GM19468 (cell line): ENCODE measurements at regions not wholly inside any gene's neighbourhood (a gene's known extent, or its start where the extent isn't known, plus 50 kb on each side); places are given as distances from the start of the nearest gene placed in this dataset.

ENCODE experiments used
- ATAC-seq: cut with Tn5 transposase; IDR thresholded peaks from one replicate; pipeline ENCODE4 v1.9.1; 2021; ENCODE audit warnings: mild to moderate bottlenecking, moderate library complexity, moderate number of reproducible peaks; ENCODE audit not compliant: unreplicated experiment; ENCODE audit errors: extremely low read depth

DNA sequence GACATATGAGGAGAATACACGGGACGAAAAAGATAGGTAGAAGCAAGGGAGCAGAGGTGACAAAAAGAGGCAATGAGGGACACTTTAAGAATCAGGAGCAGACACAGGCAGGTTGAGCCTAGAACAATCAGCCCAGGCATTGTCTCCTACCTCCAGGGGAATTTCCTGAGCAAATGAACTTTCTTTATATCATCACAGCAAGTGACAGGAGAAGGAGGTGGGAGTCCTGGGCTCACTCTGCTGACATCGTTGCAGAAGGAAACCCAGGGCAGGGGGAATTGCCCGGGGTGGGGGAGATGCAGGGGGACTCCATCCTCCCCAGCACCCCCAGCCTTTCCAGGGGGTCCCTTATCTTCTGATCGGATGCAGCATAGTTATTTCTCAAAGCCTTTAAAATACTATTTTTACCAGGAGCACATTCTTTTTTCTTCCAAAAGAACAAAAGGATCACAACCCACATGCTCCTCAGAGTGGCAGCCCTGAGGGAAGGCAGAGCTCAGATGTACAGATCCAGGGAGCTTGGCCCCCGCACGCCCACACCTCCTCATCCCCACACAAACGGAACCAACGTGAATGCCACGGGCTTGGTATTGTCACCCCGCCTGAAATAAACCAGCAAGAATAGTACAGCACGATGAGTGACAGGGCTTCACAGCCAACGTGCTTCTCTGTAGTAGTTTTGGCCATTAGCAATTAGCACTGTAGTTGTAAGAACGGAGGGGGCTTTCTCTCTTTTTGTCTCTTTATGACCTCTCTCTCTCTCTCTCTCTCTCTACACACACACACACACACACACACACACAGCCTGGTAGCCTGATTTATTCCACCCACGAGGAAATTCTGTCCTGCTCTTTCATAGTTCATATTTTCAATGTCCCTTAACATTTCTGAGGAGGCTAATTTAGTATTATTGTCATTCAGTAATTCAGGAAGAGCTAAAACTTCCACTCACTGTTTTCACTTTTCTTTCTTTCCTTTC lies 169.5 kb upstream of the UBL3 start:
- no peak for ATAC-seq

DNA sequence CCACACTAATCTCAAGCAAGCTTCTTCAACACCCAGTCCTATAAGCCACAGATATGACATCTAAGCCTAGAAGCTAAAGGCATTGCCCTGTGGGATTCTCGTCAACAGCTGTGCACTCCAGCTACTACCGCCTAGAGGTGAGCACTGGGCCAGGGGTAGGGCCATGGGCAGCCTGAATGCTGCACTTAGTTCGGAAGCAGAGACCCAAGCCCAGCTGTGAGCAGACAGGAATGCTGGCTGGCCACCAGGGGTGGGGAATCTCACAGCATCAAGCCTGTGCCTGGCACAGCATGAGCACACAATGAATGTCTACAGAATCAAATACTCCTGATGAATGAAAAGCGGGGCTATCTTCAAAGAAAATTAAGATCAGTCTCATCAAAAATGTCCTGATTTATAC lies 167.5 kb upstream of the UBL3 start:
- ATAC-seq, result no peak

DNA sequence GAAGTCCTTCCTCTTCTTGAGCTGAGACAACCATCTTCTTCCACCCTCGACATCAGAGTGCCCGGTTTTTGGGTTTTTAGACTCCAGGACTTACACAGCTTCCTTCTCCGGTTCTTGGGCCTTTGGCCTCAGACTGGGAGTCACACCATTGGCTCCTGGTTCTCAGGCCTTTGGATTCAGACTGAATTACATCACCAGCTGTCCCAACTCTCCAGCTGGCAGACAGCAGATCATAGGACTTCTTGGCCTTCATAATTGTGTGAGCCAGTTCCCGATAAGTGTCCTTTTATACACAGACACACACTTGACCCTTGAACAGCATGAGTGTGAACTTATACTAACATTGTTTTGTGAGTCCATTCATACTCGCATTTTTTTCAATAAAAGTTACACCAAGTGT lies 166.0 kb upstream of the UBL3 start:
- ATAC-seq, result no peak

DNA sequence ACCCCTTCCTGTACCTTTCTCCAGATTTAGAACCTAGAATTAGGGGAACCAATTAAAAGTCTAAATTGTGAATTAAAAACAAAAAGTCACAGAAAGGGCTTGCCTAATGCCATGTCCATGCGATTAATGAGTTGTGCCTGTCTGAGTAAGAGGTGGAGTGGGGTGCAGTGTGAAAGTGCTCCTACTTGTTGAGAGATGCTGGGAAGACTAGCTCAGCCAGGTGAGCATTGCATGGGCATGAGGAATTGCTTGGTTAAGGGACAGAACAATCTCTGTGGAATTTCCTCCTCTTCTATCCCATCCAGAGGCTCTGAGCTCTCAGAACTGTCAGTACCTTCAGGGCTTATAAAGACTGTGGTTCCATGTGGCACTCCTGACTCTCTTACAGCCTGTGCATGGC lies 159.0 kb upstream of the UBL3 start:
- no peak for ATAC-seq

DNA sequence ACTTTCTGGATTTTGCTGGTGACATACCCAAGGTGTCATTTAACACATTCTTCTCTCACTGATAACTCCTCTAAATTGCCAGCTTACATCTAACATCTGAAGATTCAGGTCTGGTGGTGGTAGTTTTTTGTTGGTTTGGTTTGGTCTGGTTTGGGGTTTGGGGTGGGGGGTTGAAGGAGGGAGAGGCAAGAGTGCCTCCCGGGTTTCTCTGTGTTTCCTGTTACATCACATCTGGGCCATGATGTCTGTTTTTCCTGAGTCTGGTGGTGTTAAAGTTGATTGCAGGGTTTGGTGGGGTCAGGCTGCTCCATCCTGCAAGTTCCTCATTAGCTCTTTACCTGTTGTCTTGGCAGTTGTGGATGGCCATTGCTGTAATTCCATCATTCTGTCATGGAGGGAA lies 155.8 kb upstream of the UBL3 start:
- no peak for ATAC-seq

DNA sequence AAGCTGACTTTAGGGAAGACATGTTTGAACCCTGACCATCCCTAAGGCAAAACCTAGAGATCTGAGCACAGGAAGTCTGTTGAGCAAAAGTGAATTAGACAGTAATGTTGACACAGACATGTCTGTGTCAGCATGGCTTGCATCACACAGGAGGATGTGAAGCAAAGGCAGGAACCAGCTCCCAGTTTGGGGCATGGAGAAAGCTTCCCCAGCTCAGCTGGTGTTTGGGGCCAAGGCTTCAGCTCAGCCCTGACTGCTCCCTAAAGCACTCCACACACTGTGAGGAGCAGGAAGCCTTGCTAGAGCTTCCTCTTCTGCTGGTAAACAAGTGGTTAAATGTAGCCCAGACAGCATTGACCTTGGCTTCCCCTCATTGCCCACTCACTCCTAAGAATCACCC lies 153.8 kb upstream of the UBL3 start:
- ATAC-seq, result no peak

DNA sequence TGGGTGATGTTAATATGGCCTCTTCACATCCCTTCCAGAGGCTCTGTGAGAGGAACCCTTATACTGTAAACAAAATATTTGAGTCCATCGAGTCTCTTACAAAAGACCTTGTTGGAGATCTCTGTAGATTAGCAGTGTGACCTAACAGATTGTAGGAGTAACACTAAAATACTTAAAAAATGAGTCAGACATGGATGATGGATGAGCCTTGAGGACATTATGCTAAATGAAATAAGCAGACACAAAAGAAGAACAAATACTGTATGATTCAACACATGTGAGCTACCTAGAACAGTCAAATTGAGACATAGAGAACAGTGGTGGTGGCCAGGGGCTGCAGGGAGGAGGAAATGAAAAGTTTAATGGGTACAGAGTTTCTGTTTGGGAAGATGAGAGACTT lies 152.2 kb upstream of the UBL3 start:
- ATAC-seq, result no peak

DNA sequence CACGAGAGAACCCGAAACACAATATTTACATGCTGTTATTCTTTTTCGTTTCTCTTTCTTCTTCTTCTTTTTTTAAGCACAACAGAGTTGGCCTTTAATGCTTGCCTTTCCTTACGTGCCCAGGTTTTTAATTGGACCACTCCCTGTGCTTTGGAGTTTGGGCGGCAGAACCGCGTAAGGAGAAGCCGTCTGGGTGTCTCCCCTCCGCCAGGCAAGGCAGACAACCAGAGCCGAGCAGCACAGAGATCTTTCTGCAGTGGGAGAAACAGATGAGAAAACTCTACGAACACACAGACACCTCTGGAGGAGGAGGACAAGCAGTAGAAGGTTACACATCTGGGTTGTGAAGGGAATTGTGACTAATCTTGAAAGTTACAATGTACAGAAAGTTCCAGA lies 150.0 kb upstream of the UBL3 start:
- no peak for ATAC-seq

DNA sequence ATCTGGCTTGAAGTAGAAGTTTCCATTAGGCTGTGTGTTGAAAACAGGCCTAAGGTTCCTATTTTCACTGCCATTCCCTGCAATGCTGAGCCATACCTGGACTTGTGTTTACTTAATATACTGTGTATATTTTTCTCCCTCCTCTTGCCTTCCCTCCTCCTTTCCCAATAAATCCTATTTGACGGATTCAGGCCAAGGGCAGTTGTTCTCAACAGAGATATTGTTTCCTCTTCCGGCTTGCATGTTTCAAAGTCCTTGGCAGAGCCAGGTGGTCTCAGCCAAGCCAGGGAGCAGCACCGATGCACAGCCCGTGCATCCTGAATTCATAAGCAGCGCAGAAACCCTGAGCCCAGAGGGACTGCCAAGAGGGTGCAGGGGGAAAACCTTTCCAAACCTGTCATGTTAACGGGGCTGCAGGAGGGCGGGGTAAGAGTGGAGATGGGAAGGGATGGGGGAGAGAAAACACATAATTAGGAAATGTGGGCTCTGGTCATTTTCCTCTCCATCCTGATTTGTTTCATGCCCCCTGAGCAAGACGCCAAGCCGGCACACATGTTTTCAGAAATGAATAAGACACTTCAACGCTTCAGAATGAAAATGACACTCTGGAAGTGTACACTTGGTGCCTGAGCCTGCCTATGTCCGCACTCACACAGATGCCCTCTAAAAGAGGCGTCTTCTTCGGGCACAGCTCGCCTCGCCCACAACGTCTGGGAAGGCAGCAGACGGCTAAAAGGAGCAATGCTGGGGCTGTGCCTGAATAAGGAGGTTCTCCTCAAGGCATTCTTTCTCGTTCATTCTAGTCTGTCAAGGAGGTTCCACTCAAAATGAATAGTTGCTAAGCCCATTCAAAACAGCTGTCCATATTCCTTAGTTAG lies 149.3 kb upstream of the UBL3 start:
- ATAC-seq, result no peak

DNA sequence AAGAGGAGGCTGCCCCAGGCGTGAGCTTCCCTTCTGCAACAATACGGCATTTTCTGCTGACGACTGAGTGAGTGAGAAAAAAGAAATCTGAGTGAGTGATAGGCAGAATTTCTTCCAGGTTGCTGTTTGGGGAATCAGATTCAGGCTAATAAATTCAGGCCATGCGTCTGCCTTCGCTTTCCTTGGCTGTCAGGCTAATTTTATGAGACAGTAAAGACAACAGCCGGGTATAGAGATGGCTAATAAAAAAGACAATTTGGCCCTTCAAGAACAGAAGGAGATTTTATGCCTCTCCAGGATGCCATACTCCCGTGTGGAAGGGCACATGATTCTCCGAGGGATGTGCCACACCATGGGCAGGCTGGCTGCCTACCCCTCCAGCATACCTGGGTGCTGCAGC lies 145.9 kb upstream of the UBL3 start:
- ATAC-seq, result no peak

DNA sequence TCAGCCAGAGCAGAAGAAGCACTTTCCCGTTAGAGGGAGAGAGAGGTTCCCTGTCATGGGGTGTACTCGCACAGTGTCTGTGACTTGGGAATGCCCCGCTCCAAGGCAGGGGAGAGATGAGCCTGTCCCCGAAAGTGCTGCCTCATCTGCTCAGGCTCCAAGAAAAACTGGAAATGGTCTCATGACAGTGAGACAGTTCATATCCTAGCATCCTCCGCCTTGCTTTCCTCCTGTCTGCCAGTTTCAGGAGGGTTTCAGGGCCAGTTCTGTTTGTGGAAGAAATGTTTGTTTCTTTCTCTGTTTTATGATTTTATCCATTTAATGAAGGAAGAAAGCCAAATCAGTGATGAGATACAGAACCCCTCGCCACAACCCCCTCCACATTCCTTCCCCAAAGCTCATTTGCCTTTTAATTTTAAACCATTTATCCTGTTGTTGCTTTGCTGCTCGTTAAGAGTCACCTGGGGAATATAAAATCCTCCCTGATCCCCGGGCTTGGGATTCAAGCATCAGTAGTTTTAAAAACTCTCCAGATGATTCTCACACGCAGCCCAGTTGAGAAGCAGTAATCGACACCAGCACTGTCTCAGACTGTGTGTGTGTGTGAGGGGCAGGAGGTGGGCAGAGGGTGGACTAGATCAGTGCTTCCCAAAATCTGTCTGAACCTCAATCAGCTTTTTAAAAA lies 144.6 kb upstream of the UBL3 start:
- ATAC-seq, result no peak

DNA sequence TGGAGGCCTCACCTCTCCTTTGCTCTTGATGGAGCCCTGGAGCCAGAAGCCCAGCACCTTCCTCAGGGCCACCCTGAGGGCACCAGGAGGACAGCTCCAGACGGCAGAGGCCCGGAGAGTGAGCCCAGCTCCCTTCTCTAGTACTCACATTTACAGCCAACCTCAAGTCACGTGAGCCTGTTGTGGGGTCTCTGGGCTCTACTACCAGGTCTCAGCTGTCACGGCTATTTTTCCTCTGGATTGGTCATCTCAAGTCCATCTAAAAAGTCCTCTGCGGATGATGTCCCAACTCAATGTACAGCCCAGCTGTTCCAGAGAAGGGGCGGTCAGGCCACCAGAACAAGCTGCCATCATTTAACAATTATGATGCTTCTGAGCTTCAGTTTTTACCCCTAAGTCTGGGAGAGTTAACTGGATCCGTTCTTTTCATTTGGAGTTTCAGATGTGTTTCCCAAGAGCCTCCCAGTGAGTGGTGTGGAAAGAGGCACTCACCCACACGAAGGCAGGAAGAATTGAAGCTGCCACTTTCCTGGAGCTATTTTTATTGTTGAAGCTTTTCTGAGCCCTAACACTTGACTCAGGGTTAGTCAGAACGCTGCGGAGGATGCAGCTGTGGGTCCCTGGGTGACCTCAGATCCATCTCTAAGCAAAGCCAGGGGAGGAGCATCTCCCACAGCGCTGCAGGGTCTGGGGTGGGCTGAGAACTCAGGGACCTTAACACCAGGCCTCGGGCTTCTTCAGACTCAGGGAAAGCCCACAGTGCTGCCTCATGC lies 143.5 kb upstream of the UBL3 start:
- no peak for ATAC-seq

DNA sequence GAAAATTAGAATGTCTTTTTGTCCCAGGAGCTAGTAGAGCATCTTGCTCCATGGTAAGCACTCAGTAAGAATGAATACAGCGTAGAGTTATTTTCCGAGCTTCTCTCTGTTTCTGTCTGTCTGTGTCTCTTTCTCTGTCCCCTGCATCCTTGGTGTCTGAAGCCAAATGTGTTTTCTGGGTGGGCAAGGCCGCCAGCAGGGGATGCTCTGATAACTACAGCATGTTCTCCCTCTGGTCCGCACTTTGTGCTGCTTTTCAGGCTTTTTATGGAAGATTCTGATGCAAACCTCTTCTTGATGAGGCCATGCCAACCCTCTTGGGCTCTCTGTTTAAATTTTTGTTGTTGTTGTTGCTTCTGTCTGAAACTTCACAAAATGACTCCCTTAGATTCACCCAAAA lies 142.8 kb upstream of the UBL3 start:
- no peak for ATAC-seq

DNA sequence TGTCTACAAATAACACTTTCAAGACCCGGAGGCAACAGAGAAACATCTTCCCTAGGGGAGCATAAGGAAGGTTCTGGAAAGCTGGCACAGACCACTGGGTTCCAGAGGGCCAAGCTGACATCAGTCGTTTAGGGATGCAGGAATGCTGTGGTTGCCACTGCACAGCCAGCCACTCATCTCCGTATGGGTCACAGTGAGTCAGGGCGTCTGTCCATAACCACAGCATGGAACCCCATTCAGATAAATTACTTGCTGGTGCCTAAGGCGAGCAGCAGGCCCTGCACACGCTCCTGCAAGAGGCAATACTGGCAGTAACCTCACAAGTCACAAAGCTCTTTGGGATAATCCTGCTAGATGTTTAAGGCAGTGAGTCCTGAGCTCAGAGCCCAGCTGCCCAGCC lies 140.9 kb upstream of the UBL3 start:
- no peak for ATAC-seq

DNA sequence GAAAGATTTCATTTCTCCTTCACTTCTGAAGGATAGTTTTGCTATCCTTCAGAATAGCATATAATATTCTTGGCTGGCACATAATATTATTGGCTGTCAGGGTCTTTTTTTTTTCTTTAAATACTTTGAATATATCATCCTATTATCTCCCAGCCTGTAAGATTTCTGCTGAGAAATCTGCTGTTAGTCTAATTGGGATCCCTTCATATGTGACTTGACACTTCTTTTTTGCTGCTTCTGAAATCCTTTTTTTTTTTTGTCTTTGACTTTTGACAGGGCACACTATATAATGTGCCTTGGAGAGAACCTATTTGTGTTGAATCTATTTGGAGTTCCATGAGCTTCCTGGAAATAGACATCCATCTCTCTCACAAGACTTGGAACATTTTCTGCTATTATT lies 136.9 kb upstream of the UBL3 start:
- no peak for ATAC-seq

DNA sequence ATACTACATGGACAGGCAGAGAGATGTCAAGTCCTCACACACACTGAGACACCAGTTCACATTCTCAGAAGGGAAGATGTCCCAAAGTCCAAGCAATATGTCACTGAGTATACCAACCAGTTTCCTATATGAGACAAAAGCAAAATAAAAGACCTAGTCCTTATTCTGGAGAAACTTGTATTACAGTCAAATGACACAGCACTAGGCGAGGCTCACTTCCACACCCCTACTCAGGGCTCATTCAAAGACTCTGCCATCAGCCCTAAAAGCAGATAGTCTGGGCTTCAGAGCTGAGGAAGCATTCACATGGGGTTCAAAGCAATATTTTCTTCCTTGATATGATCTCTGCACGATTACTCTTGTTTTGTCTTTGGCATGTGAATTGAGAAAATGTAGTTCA lies 129.9 kb upstream of the UBL3 start:
- ATAC-seq, result no peak

DNA sequence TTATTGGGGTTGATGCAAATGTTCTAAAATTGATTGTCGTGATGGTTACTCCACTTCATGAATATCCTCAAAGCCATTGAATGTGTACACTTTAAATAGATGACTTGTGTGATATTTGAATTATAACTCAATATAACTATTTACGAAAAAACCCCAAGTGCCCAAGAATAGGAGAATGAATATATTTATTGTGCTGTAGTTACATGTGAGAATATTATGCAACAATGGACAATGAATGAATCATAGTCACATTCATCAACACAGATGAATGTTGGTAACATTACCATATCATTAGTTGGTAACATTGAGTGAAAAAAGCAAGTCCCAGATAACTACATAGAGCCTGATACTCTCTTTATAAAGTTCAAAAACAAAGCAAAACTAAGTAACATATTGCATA lies 127.8 kb upstream of the UBL3 start:
- no peak for ATAC-seq

DNA sequence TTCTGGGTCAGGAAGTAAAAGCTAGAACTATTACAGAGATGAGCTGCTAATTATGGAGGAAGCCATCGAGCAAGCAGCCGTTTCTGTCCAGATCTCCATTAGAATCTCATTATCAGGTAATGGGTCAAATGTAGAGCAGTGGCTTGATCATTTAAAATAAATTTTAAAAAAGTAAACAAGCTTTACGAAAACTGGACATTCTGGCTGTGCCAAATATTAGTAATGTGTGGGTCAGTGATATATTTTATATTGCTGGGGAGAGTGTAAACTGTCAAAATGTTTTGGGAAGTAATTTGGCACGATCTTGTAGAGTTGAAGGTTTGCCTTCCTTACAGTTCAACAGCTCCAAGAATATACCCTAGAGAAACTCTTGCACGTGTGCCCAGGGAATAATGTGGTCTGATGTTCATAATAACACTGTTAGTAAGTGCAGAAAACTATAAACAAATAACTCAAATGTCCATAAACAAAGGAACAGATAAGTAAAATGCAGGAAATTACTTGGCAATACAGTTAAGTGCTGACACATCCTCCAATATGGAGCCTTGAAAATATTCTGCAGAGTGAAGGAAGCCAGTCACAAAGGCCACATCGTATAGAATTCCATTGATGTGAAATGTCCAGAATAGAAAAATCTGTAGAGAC lies 127.2 kb upstream of the UBL3 start:
- no peak for ATAC-seq

DNA sequence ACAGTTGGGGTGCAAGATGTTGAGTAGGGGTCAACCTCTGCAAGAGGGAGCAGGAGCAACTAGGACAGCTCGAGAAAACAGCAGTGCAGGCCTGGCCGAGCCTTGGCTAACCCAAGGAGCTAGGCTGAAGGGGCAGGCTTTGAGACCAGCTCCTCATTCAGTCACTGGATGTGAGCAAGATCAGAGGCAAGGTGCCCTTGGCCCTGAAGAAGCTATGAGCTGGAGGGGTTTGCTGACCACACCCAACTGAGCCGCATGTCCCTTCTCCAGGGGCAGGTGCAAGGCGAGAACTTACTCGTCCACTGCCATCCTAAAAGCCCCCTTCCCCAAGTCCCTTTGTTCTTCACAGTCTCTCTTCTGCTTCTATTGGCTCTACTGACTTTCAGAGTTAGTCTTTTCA lies 126.1 kb upstream of the UBL3 start:
- no peak for ATAC-seq

DNA sequence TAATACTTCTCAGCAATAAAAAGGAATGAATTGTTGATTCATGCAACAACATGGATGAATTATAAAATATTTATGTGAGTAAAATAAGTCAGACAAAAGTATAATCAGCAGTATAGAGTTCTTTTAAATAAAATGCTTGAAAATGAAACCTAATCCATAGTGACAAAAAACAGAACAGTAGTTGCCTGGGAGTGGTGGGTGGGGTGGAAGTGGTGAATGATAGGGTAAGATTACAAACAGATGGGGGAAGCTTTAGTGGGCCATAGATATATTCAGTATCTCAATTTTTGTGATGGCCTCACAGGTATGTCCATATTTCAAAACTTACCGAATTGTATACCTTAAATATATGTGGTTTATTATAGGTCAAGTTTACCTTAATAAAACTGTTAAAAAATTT lies 124.9 kb upstream of the UBL3 start:
- ATAC-seq, result no peak
